ENCODE measurements at regions not wholly inside any gene's neighbourhood (a gene's known extent, or its start where the extent isn't known, plus 50 kb on each side); places are given as distances from the start of the nearest gene placed in this dataset.

- H3K36me3 Mint-ChIP-seq: no peaks in the 10 kb centered on the region
- TF ChIP-seq CTCF (conservative IDR thresholded peaks at IDR 0.05): no peak
- no peaks in the 10 kb centered on the region for H3K9me3 Mint-ChIP-seq
- no peak for DNase-seq (ENCODE audit: extremely low spot score, unreplicated experiment)
- no peak overlapping the region for H3K4me3 Mint-ChIP-seq
- no peak overlapping the region for H3K27ac Mint-ChIP-seq
- peaks cover 16% of the 10 kb centered on the region for H3K4me1 Mint-ChIP-seq (ENCODE audit: unreplicated experiment)
- H3K27me3 Mint-ChIP-seq: peaks cover 3% of the 10 kb centered on the region
Measured at GRCh38 chr2:7407906-7408680, 490.9 kb downstream of the RNF144A start.

- no peak for DNase-seq (ENCODE audit: extremely low spot score, unreplicated experiment)
- H3K27me3 Mint-ChIP-seq: peaks cover 3% of the 10 kb centered on the region
- H3K4me3 Mint-ChIP-seq: no peak overlapping the region
- H3K9me3 Mint-ChIP-seq: no peaks in the 10 kb centered on the region
- H3K36me3 Mint-ChIP-seq: no peaks in the 10 kb centered on the region
- H3K27ac Mint-ChIP-seq: no peak overlapping the region
- no peak for TF ChIP-seq CTCF (conservative IDR thresholded peaks at IDR 0.05)
- peaks cover 3% of the 10 kb centered on the region for H3K4me1 Mint-ChIP-seq (ENCODE audit: unreplicated experiment)
Measured at GRCh38 chr2:7411691-7412090, 494.5 kb downstream of the RNF144A start.

- no peak overlapping the region for H3K4me3 Mint-ChIP-seq
- TF ChIP-seq CTCF (conservative IDR thresholded peaks at IDR 0.05): no peak
- no peak for DNase-seq (ENCODE audit: extremely low spot score, unreplicated experiment)
Measured at GRCh38 chr2:7417845-7418742, 500.9 kb downstream of the RNF144A start.

GRCh38 chr2:7419186-7419585 lies 502.0 kb downstream of the RNF144A start:
- Mint-ChIP-seq H3K9me3 (peaks cover 4% of the 10 kb centered on the region), H3K4me3 (no peak overlapping the region), H3K27ac (no peak overlapping the region), H3K36me3 (no peaks in the 10 kb centered on the region), H3K4me1 (ENCODE audit: unreplicated experiment) (no peaks in the 10 kb centered on the region), H3K27me3 (no peaks in the 10 kb centered on the region)
- no peak for DNase-seq (ENCODE audit: extremely low spot score, unreplicated experiment)
- TF ChIP-seq CTCF (conservative IDR thresholded peaks at IDR 0.05): no peak

More at GRCh38 chr2:7417845-7418742, 500.9 kb downstream of the RNF144A start:
- Mint-ChIP-seq H3K4me1 (ENCODE audit: unreplicated experiment) (no peaks in the 10 kb centered on the region), H3K27ac (no peak overlapping the region), H3K36me3 (no peaks in the 10 kb centered on the region), H3K9me3 (peaks cover 4% of the 10 kb centered on the region), H3K27me3 (no peaks in the 10 kb centered on the region)

- no peak overlapping the region for H3K27ac Mint-ChIP-seq
- TF ChIP-seq CTCF (conservative IDR thresholded peaks at IDR 0.05): no peak
- H3K9me3 Mint-ChIP-seq: peaks cover 4% of the 10 kb centered on the region
- H3K36me3 Mint-ChIP-seq: no peaks in the 10 kb centered on the region
- no peak for DNase-seq (ENCODE audit: extremely low spot score, unreplicated experiment)
- no peaks in the 10 kb centered on the region for H3K27me3 Mint-ChIP-seq
- H3K4me3 Mint-ChIP-seq: no peak overlapping the region
- no peaks in the 10 kb centered on the region for H3K4me1 Mint-ChIP-seq (ENCODE audit: unreplicated experiment)
Measured at GRCh38 chr2:7419814-7420311, 502.7 kb downstream of the RNF144A start.

Measured in type B pancreatic cell (in vitro differentiated cells).